Stomach (tissue), 4 donors: ENCODE measurements at regions not wholly inside any gene's neighbourhood (a gene's known extent, or its start where the extent isn't known, plus 50 kb on each side); places are given as distances from the start of the nearest gene placed in this dataset.

Source experiments
- CTCF ChIP-seq, 7 experiments: fragments of 450-650 bp in 4 of 7; fragments of 200-600 bp in 3 of 7; sonication (generic) in 3 of 7; IDR thresholded peaks; one replicate each; pipeline ENCODE4 v1.5.1; 2016 to 2019; ENCODE audit warnings: antibody characterized with exemption in 7 of 7, control low read depth in 2 of 7, mild to moderate bottlenecking in 1 of 7
- EP300 ChIP-seq: sonication (generic); formaldehyde crosslinking; IDR thresholded peaks from one replicate; pipeline ENCODE4 v1.6.1; 2017; ENCODE audit warnings: antibody characterized with exemption
- POLR2A ChIP-seq, 4 donors: fragments of 450-650 bp; IDR thresholded peaks; one replicate each; pipeline ENCODE4 v1.6.1; 2016; ENCODE audit warnings: antibody characterized with exemption in 4 of 4, control low read depth in 2 of 4, mild to moderate bottlenecking in 1 of 4, moderate library complexity in 1 of 4

DNA sequence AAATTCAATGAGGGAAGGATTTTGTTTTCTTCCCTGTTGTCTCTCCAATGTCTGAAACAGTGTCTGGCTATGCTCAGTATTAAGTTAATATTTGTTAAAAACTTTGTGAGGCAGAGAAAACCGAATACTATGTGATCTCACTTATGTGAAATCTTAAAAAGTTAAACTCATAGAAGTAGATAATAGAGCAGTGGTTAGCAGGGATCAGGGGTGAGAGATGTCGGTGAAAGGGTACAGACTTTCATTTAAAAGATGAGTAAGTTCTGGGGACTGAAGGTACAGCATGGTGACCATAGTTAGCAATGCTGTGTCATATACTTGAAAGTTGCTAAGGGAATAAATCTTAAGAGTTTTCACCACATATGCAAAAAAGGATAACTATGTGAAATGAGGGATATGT lies 244.6 kb downstream of the AASDHPPT start:
- no peak for TF ChIP-seq CTCF (IDR thresholded peaks at IDR 0.05)
- TF ChIP-seq EP300, result no peak
- no peak for TF ChIP-seq POLR2A (IDR thresholded peaks at IDR 0.05)
